Amygdala (tissue), 56 donors: ENCODE measurements at regions not wholly inside any gene's neighbourhood (a gene's known extent, or its start where the extent isn't known, plus 50 kb on each side); places are given as distances from the start of the nearest gene placed in this dataset.
A peak's percentile ranks its signal among the peaks of the same experiment; 100 is the strongest.

ENCODE experiments used
- DNase-seq, 56 donors: peaks; one replicate each; lab custom pipeline; 2025; lab: John Stamatoyannopoulos, UW

DNA sequence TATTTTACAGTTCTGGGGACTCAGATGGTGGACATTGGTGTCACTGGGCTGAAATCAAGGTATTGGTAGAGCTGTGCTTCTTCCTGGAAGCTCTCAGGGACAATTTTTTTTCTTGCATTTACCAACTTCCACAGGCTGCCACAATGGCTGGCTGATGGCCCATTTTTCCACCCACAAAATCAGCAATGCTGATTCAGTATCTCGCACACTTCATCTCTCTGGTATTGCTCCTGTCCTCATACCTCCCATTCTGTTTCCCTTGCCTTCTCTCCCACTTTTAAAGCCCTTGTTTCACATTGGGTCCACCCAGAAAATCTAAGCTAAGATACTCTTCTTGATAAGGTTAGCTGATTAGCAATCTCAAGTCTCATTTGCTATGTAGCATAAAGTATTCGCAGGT lies 530.9 kb upstream of the POM121L12 start:
- DNase-seq: no peak

DNA sequence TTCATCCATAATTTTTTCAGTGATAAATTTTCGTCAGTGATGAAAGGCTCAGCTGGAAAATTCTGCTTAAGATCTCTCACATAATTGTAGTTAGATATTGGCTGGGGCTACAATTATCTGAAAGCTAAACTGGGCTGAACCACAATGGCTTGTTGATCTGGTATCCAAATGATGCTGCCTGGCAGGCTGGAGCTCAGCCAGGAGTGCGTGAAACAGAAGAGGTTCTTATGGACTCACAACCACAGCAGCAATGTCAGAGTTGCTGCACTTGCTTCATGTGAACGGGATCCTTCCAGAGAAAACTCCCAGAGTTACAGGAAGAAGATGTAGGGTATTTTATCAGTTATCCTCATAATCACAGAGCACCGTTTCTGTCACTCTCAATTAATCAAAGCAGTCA lies 533.2 kb upstream of the POM121L12 start:
- peak in 9 of 56 donors; percentile 1 to 22 (median 9) for DNase-seq

DNA sequence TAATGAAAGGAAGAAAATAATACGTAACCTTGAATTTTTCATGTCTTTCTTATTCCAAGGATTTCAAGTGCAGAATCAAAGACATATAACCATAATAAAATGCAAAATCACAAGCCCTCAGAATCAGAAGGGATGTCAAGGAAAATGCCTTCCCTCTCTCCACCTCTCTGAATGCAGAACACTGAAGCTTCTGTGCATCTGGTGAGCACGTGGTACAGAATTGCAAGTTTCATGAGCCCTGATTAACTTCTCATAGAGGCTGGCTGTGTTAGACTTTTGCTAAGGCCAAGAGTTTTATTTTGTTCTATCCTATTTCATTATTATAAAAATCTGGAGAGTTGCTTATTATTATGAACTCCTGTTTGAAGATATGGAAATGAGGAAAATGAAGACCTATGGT lies 533.7 kb upstream of the POM121L12 start:
- DNase-seq: peak in 1 of 56 donors; percentile 0

DNA sequence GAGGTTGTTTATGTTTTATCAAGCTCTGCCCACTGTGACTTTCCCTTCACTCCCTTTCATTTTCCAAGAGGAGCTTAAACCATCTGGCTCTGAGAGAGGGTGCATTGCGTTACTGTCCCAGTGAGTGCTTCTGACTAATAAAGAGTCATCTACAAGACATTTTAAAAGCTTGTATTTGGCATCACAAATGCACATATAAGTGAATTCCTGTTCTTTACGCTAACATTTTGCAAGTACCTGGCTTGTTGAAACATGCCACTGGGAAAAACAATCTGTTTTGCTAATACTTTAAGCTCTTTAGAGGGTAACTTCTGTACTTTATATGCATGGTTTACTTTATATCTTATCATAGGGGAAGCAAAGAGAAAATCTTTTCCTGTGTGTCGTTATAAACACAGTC lies 534.6 kb upstream of the POM121L12 start:
- no peak for DNase-seq

DNA sequence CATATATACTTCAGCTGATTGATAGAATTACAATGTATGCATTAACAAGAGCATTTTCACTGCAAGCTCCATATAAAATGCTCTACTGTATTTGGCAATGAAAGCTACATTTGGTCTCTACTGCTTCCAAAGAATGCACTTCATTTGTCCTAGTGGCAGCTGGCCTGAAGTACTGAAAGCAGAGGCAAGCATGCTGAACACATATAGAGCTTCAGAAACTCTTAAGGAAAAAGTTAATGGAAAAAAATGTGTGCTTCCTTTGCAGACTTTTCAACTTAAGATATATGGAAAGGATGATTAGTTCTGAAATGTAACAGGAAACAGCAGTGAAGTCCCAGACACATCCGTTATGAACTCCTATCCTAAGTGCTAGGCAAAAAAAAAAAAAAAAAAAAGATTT lies 537.1 kb upstream of the POM121L12 start:
- DNase-seq: no peak

DNA sequence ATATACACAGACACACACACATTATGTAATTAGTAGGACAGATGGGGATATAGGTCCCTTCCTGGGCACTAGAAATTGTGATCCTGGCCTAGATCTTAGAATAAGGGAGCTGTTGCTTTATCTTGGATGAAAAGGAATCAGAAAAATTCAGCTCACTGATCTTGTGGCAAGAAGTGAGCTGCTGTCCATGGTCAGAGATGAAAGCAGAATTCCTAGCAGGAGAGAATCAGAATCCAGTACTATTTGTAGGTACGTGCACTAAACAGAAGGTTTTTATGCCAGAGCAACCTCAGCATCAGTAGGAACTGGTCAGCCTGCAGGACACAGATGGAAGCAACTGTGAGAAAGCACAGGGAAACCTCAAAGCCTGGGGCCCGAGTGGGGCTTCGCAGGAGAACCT lies 549.2 kb upstream of the POM121L12 start:
- no peak for DNase-seq

DNA sequence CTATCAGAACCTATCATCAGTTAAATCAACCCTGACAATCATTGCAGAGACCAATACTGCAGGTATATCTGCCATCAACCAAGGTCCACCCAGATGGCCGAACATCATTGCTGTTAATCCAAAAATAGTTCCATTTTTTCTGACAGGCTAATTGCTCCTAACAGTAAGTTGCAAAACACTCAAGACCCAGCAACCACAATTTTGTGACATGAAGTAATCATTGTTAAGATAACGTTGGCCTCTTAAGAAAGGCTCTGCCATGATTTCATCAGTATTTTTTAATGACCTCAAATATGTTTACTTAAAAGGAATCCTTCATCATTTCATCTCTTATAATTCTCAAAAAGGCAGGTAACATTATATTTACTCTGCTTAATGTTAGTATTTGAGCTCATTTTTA lies 553.4 kb upstream of the POM121L12 start:
- DNase-seq: no peak

DNA sequence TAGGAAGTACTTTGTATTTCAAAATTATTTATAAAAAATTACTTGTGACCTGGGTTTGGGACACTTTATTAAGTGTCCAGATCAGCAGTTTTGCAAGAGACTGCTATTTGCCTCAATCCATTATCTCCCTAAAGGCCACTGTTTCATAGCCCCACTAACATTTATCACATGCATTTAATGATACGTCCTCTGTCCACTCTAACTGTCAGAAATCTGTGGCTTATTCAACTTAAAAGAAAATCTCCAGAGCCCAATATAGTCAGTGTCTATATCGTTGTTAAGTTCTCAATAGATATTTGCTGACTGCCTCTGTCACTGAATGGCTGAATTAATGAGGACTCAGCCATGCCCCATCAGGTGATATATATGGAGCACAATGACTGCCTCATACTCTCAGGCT lies 553.9 kb upstream of the POM121L12 start:
- DNase-seq: no peak

DNA sequence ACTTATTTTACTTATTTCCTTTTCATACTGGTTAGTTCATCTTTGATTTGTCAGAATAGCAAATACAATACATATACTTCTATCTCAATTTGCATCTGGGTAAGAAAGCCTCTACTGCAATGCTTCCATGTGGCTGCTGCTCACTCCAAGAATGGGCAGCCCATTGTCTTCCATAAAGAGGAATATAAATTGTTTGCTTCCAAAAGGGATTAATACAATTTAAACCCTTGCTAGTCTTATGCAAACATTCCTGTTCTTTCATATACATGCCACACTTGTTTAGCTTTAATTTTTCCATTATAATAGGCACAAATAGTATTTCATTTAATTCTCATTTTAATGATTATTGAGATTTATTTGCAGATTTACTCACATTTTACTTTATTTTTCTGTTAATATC lies 555.4 kb upstream of the POM121L12 start:
- no peak for DNase-seq

DNA sequence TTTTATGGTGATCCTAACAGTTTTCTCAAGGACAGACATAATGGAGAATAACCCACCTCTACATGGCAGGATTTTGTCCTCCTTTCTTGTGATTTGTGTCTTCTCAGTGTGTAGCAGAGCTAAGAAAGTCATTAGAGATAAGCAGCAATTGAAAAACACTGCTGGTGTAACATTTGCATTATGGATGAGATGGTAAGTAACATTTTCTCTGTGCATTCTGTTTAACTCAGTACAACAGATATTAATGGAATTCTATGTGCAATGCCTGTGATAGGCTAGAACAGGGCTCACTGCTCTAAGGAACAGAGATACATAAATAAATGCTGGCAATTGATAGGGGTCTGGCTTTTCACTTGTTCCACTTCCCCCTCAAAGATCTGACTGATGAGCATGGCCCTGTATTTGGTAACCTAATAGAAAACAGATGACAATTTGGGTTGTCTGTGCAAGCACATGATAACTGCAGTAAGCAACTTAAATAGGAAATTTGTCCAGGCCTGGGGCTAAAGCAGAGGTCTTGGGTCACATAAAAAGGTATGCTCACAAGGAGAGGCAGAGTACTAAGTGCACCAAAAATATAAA lies 560.3 kb upstream of the POM121L12 start:
- no peak for DNase-seq

DNA sequence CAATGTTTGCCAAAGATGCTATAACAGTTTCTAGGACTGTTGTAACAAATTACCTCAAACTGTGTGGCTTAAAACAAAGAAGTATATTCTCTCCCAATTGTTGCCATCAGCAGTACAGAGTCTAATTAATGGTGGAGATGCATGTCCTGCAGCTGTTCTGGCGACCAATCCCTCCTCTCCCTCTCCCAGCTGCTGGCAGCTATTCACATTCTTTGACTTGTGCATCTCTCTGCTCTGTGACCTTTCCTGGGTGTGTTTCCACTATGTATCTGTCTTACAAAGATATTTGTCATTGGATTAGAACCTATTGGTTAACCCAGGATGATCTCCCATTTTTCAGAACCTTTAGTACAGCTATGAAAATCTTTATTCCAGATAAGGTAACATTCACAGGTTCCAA lies 561.7 kb upstream of the POM121L12 start:
- DNase-seq: no peak

DNA sequence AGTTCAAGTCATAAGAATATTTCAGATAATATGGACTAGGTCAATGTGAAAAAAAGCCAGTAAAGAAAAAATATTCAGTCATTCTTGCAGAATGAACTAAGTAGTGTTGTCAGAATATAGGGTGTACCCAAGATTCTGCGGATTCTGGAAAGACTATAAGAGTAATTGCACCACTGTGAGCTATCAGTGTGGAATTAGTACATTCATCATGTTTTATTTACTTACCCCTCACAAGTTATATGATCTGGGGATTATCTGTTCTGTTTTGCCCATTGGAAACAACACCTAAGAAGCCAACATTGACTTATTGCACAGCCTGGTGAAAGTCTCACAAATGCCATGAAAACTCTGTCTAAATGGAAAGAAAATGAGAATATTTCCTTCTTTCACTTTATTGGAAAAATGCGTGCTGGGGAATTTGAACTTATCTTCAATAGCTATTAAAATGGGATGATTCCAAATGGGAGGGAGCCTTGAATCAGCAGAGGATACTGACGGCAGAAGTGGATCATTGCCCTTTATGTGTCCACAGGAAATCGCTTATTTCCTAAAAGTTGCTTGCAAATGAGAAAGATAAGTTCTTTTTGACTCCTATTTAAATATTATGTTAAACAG lies 563.3 kb upstream of the POM121L12 start:
- no peak for DNase-seq

DNA sequence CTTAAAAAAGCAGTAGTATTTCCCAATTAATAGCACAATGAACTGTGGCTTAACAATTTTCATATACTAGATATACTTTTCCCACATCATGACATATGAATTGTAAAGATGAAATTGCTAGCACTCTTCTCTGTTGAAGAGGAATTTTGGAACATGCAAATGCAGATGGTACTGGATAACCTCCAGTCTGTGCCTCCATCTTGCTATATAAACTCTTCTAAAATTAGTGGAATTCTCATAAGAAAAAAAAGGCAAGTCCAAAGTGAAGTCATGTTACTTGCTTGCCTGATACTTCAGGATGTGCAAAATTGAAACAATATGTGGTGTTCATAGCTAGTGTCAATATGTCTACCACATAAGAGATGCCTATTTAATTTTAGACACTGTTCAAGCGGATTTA lies 570.2 kb upstream of the POM121L12 start:
- no peak for DNase-seq

DNA sequence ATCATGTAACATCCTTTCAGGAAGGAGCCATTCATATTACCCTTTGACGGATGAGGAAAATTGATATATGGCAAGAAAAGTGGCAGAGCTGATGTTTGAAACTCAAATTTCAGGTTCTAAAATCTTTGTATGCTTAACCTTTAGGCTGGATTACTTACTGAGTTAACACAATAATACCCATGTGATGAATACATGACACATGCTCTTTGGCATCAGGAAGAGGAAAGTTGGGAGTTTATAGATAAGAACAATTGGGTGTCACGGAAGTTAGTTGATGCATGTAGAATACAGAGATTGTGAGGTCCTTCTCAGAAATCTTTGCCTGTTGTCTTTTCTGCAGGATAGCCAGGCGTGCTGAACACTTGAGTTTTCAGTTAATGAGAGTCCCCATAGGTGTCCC lies 572.1 kb upstream of the POM121L12 start:
- no peak for DNase-seq

DNA sequence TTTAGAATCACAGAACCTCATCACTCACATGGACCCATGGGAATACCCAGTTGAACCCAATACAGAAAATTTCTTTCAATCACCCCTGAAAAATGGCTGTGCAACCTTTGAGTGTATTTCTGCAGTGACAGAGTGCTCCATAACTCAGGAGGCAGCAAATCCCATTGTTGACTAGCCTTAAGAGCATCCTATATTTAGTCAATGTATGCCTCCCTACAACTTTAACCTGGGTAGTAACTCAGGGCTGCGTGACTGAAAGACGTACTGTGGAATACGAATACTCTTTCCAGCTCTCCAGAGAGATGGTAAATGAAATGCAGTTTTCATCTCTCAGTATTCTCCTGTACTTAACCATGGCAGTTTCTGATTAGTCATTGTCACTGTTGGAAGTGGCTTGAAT lies 573.0 kb upstream of the POM121L12 start:
- no peak for DNase-seq

DNA sequence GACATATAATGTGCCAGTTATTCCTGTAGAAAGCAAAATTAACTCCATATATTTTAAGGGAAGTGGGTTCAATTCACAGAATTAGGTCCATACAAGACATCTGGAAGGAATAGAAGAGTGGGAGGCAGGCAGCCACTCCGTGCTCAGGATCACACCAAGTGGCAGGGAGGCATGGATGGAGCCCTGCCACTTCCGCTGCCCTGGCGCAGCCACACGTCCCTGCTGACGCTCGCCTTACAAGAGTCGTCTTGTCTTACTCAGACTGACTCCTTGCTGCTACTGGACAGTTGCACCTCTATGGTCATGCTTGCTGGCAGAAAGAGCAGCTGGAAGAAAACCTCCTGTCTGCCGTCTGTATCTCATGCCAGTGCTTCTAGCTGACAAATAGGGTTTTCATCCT lies 579.9 kb upstream of the POM121L12 start:
- DNase-seq: no peak

DNA sequence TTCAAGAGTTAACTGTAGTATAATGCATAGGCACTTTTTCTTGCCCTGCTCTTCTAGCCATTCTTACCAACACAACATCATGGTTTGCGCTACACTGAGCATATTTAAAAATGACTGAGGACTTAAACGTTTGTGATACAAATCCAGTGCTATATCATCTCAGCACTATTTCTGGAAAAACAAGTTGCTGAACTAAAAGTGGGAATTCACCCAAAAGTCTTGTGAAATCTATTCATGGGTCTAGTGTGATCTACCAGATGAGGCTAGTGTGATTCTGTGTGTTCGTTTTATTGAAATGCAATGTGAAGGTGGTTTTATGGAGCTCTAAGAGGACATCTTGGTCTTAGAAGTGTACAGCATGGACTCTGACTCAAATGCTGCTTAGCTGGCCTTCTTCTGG lies 584.6 kb upstream of the POM121L12 start:
- DNase-seq: no peak

DNA sequence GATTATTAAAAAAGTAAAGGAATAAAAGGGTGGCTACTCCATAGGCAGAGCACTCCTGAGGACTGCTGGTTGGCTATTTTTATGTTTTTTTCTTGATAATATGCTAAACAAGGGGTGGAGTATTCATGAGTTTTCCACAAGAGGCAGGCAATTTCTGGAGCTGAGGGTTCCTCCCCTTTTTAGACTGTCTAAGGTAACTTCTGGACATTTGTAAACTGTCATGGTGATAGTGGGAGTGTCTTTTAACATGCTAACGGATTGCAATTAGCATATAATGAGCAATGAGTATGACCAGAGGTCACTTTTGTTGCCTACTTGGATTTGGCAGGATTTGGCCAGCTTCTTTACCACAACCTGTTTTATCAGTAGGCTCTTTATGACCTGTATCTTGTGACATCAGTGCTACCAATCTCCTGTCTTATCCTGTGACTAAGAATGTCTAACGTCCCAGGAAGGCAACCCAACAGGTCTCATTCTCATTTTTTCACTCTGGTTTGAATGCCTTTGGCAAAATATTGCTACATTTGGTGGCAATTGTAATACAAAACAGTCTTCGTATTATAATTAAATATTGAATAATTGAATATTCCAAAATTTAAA lies 587.8 kb upstream of the POM121L12 start:
- DNase-seq: no peak

DNA sequence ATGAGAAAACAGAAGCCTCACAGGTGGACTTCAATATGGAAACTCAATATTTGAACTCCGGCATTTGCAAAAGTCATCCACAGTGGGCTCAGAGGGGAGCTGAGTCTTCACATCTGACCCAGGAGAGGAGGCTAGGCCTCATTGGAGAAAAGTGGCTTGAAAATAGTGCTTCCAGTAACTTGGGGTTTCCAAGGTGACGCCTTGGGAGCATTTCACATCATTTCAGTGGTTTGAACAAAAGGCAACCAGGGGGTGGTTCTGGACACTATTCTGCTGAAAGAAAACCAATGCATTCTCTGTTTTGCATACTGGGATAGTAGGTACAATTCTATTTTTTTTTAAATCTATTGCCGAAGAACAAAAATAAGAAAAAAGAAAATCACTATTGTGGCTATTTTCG lies 599.2 kb upstream of the POM121L12 start:
- DNase-seq: no peak

DNA sequence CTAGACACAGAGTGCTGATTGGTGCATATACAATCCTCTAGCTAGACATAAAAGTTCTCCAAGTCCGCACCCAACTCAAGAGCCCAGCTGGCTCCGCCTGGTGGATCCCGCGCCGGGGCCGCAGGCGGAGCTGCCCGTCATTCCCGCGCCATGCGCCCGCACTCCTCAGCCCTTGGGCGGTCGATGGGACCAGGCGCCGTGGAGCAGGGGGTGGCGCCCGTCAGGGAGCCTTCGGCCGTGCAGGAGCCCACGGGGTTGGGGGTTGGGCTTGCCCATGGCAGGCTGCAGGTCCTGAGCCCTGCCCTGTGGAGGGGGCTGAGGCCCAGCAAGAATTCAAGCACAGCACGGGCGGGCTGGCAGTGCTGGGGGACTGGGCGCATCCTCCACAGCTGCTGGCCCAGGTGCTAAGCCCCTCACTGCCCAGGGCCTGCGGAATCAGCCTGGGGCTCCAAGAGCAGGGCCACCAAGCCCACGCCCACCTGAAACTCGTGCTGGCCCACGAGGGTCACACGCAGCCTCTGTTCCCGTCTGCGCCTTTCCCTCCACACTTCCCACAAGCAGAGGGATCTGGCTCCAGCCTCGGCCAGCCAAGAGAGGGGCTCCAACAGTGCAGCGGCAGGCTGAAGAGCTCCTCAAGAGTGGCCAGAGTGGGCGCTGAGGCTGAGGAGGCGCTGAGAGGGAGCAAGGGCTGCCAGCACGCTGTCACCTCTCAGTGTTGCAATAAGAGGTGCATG lies 604.2 kb upstream of the POM121L12 start:
- no peak for DNase-seq

DNA sequence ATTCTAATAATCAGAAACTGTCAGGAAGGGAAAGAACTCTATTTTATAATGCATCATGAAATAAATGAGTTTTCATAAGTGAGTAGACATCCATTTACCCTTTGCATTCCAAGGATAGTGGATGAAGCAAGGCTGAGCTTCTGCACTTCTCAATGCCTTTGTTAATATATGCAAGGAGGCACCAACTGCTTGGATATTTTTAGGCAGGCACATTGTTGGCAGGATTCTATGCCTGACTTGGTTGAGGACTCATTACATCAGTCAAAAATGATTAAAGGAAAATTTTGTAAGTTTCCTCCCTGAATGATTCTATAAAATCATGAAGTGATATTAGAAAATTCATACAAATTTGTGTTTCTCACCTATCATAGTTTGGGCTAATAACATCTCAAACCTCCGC lies 612.2 kb upstream of the POM121L12 start:
- DNase-seq: no peak

DNA sequence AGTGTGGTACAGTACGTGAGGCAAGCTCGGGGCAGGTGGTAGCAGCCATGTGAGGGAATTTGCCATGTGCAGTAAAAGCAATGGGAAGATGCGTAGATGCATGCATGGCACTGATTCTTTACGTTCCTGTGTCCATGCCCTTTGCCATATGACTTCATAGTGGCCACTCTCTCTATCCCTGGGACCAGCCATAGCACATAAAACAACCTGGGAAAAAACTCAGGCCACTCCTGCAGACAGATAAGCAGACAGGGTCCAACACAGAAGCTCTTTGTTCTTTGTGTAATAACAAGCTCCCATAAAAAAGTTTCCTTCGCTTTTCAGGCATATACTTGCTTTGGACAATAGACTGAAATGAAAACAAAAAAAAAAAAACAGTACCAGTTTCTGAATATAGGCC lies 622.4 kb upstream of the POM121L12 start:
- DNase-seq: no peak
